ENCODE measurements at regions not wholly inside any gene's neighbourhood (a gene's known extent, or its start where the extent isn't known, plus 50 kb on each side); places are given as distances from the start of the nearest gene placed in this dataset.
A peak's percentile ranks its signal among the peaks of the same experiment; 100 is the strongest.

- Histone ChIP-seq H3K4me1 (ENCODE audit: insufficient read depth, low read length) (no peaks in the 10 kb centered on the region), H3K36me3 (ENCODE audit: insufficient read depth, low read length) (no peaks in the 10 kb centered on the region), H3K4me3 (ENCODE audit: low read length) (no peak overlapping the region), H3K27me3 (ENCODE audit: insufficient read depth, low read length, poor library complexity, severe bottlenecking) (no peaks in the 10 kb centered on the region), H3K9me3 (ENCODE audit: low read length) (no peaks in the 10 kb centered on the region), H3K27ac (ENCODE audit: low read depth, low read length) (no peak overlapping the region)
- Mint-ChIP-seq H3K27ac (peak overlapping the region in 1 of 8 donors; percentile 3), H3K4me1 (peaks cover 1 to 10% (median 5%) of the 10 kb centered on the region in 3 donors), H3K27me3 (peaks cover 0 to 3% of the 10 kb centered on the region in 2 donors), H3K36me3 (no peaks in the 10 kb centered on the region), H3K4me3 (no peak overlapping the region), H3K9me3 (no peaks in the 10 kb centered on the region)
- DNase-seq, result no peak
- CTCF ChIA-PET, result no interaction called here
- POLR2A ChIA-PET, result no interaction called here
These were observed 143.6 kb upstream of the KLF6 start for GRCh38 chr10:3928569-3928968.

GRCh38 chr10:3928078-3928477 lies 143.1 kb upstream of the KLF6 start:
- CTCF ChIA-PET, result no interaction called here
- Histone ChIP-seq H3K4me1 (ENCODE audit: insufficient read depth, low read length) (no peaks in the 10 kb centered on the region), H3K36me3 (ENCODE audit: insufficient read depth, low read length) (no peaks in the 10 kb centered on the region), H3K27me3 (ENCODE audit: insufficient read depth, low read length, poor library complexity, severe bottlenecking) (no peaks in the 10 kb centered on the region), H3K4me3 (ENCODE audit: low read length) (no peak overlapping the region), H3K27ac (ENCODE audit: low read depth, low read length) (no peak overlapping the region), H3K9me3 (ENCODE audit: low read length) (no peaks in the 10 kb centered on the region)
- POLR2A ChIA-PET, result interaction anchor here (0.6 kb wide), 1 partner anchor 21 kb away, joined by 7 read pairs; no protein-coding TSS in a partner anchor
- Mint-ChIP-seq H3K4me3 (no peak overlapping the region), H3K27me3 (peaks cover 0 to 3% of the 10 kb centered on the region in 2 donors), H3K4me1 (peaks cover under 1 to 10% (median 4%) of the 10 kb centered on the region in 3 donors), H3K27ac (no peak overlapping the region), H3K9me3 (no peaks in the 10 kb centered on the region), H3K36me3 (no peaks in the 10 kb centered on the region)
- DNase-seq, result no peak

- no peaks in the 10 kb centered on the region for H3K36me3 ChIP-seq (ENCODE audit: insufficient read depth, low read length)
- no peaks in the 10 kb centered on the region for H3K9me3 ChIP-seq (ENCODE audit: low read length)
- Mint-ChIP-seq H3K9me3 (no peaks in the 10 kb centered on the region), H3K4me1 (peaks cover 0 to 10% (median 4%) of the 10 kb centered on the region in 3 donors), H3K36me3 (no peaks in the 10 kb centered on the region), H3K27me3 (peaks cover 0 to 3% of the 10 kb centered on the region in 2 donors), H3K4me3 (no peak overlapping the region), H3K27ac (peak overlapping the region in 1 of 8 donors; percentile 63)
- CTCF ChIA-PET, result no interaction called here
- DNase-seq, result no peak
- H3K27ac ChIP-seq (ENCODE audit: low read depth, low read length), result peak overlapping the region; percentile 26
- POLR2A ChIA-PET, result no interaction called here
- no peaks in the 10 kb centered on the region for H3K27me3 ChIP-seq (ENCODE audit: insufficient read depth, low read length, poor library complexity, severe bottlenecking)
- no peak overlapping the region for H3K4me3 ChIP-seq (ENCODE audit: low read length)
- no peaks in the 10 kb centered on the region for H3K4me1 ChIP-seq (ENCODE audit: insufficient read depth, low read length)
These were observed 141.9 kb upstream of the KLF6 start for GRCh38 chr10:3926675-3927525.

DNA sequence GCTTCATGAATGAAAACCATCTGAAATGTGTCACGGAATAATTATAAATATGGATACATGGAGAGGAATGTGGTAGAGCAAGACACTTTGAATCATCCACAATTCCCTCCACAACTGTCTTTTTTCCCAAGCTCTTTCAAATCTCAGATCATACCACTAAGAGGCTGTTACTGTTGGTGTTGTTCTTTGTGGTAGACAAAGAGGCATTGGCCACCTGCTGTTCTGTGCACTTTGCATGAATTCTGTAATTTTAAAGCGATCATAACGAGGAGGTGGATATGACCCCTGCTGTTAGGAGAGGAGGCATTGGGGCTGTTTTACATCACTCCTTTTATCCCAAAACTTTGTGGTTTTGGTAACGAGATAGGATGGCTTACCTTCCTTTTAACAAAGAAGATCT lies 141.2 kb upstream of the KLF6 start:
- ChIA-PET POLR2A (no interaction called here), CTCF (no interaction called here)
- Histone ChIP-seq H3K27me3 (ENCODE audit: insufficient read depth, low read length, poor library complexity, severe bottlenecking) (no peaks in the 10 kb centered on the region), H3K9me3 (ENCODE audit: low read length) (no peaks in the 10 kb centered on the region), H3K36me3 (ENCODE audit: insufficient read depth, low read length) (no peaks in the 10 kb centered on the region), H3K4me3 (ENCODE audit: low read length) (no peak overlapping the region), H3K27ac (ENCODE audit: low read depth, low read length) (peak overlapping the region; percentile 26), H3K4me1 (ENCODE audit: insufficient read depth, low read length) (no peaks in the 10 kb centered on the region)
- Mint-ChIP-seq H3K9me3 (no peaks in the 10 kb centered on the region), H3K4me1 (peaks cover 0 to 5% (median 4%) of the 10 kb centered on the region in 3 donors), H3K36me3 (no peaks in the 10 kb centered on the region), H3K27me3 (peaks cover 0 to 3% of the 10 kb centered on the region in 2 donors), H3K4me3 (no peak overlapping the region), H3K27ac (no peak overlapping the region)
- no peak for DNase-seq

- CTCF ChIA-PET, result no interaction called here
- POLR2A ChIA-PET, result no interaction called here
- no peak for DNase-seq
- H3K27ac Mint-ChIP-seq, result no peak overlapping the region
- Histone ChIP-seq H3K4me3 (ENCODE audit: low read length) (no peak overlapping the region), H3K27me3 (ENCODE audit: insufficient read depth, low read length, poor library complexity, severe bottlenecking) (no peaks in the 10 kb centered on the region), H3K4me1 (ENCODE audit: insufficient read depth, low read length) (no peaks in the 10 kb centered on the region), H3K36me3 (ENCODE audit: insufficient read depth, low read length) (no peaks in the 10 kb centered on the region), H3K27ac (ENCODE audit: low read depth, low read length) (no peak overlapping the region), H3K9me3 (ENCODE audit: low read length) (no peaks in the 10 kb centered on the region)
- H3K4me1 Mint-ChIP-seq, result peaks cover 1 to 8% (median 8%) of the 10 kb centered on the region in 3 donors
- H3K4me3 Mint-ChIP-seq, result no peak overlapping the region
- no peaks in the 10 kb centered on the region for H3K9me3 Mint-ChIP-seq
- H3K27me3 Mint-ChIP-seq, result peaks cover 0 to 3% of the 10 kb centered on the region in 2 donors
- H3K36me3 Mint-ChIP-seq, result no peaks in the 10 kb centered on the region
These were observed 140.2 kb upstream of the KLF6 start for GRCh38 chr10:3925184-3925583.

- POLR2A ChIA-PET, result interaction anchor here (0.7 kb wide), 1 partner anchor 55 kb away, joined by 3 read pairs; no protein-coding TSS in a partner anchor
- H3K9me3 ChIP-seq (ENCODE audit: low read length), result no peaks in the 10 kb centered on the region
- H3K4me3 ChIP-seq (ENCODE audit: low read length), result no peak overlapping the region
- no peak for DNase-seq
- Mint-ChIP-seq H3K4me1 (peaks cover 1 to 14% (median 8%) of the 10 kb centered on the region in 3 donors), H3K27me3 (peaks cover 0 to 3% of the 10 kb centered on the region in 2 donors), H3K36me3 (no peaks in the 10 kb centered on the region), H3K4me3 (no peak overlapping the region), H3K9me3 (no peaks in the 10 kb centered on the region), H3K27ac (peak overlapping the region in 1 of 8 donors; percentile 78)
- no peaks in the 10 kb centered on the region for H3K27me3 ChIP-seq (ENCODE audit: insufficient read depth, low read length, poor library complexity, severe bottlenecking)
- CTCF ChIA-PET, result interaction anchor here (0.7 kb wide), 1 partner anchor 357 kb away, joined by 3 read pairs; no protein-coding TSS in a partner anchor
- H3K36me3 ChIP-seq (ENCODE audit: insufficient read depth, low read length), result no peaks in the 10 kb centered on the region
- H3K4me1 ChIP-seq (ENCODE audit: insufficient read depth, low read length), result no peaks in the 10 kb centered on the region
- H3K27ac ChIP-seq (ENCODE audit: low read depth, low read length), result no peak overlapping the region
These were observed 139.3 kb upstream of the KLF6 start for GRCh38 chr10:3924344-3924743.

- Mint-ChIP-seq H3K4me3 (no peak overlapping the region), H3K27me3 (peaks cover 0 to 5% of the 10 kb centered on the region in 2 donors), H3K9me3 (peaks cover 0 to 5% (median 0%) of the 10 kb centered on the region in 5 donors), H3K4me1 (peaks cover 1 to 14% (median 8%) of the 10 kb centered on the region in 3 donors), H3K36me3 (peaks cover 0 to 4% (median 2%) of the 10 kb centered on the region in 3 donors), H3K27ac (no peak overlapping the region)
- Histone ChIP-seq H3K4me1 (ENCODE audit: insufficient read depth, low read length) (no peaks in the 10 kb centered on the region), H3K9me3 (ENCODE audit: low read length) (no peaks in the 10 kb centered on the region), H3K27ac (ENCODE audit: low read depth, low read length) (no peak overlapping the region), H3K36me3 (ENCODE audit: insufficient read depth, low read length) (no peaks in the 10 kb centered on the region), H3K4me3 (ENCODE audit: low read length) (no peak overlapping the region), H3K27me3 (ENCODE audit: insufficient read depth, low read length, poor library complexity, severe bottlenecking) (no peaks in the 10 kb centered on the region)
- DNase-seq, result no peak
- POLR2A ChIA-PET, result no interaction called here
- CTCF ChIA-PET, result no interaction called here
These were observed 138.0 kb upstream of the KLF6 start for GRCh38 chr10:3923033-3923432.

GRCh38 chr10:3919709-3920308 lies 134.8 kb upstream of the KLF6 start:
- peaks cover 0 to 4% (median 2%) of the 10 kb centered on the region in 3 donors for H3K36me3 Mint-ChIP-seq
- H3K4me1 ChIP-seq (ENCODE audit: insufficient read depth, low read length), result no peaks in the 10 kb centered on the region
- H3K9me3 ChIP-seq (ENCODE audit: low read length), result no peaks in the 10 kb centered on the region
- H3K36me3 ChIP-seq (ENCODE audit: insufficient read depth, low read length), result no peaks in the 10 kb centered on the region
- no peaks in the 10 kb centered on the region for H3K27me3 ChIP-seq (ENCODE audit: insufficient read depth, low read length, poor library complexity, severe bottlenecking)
- peaks cover 0 to 3% of the 10 kb centered on the region in 2 donors for H3K27me3 Mint-ChIP-seq
- CTCF ChIA-PET, result no interaction called here
- no peak overlapping the region for H3K27ac ChIP-seq (ENCODE audit: low read depth, low read length)
- H3K9me3 Mint-ChIP-seq, result peaks cover 0 to 8% (median 0%) of the 10 kb centered on the region in 5 donors
- H3K4me3 ChIP-seq (ENCODE audit: low read length), result no peak overlapping the region
- H3K4me1 Mint-ChIP-seq, result peaks cover 3 to 13% (median 4%) of the 10 kb centered on the region in 3 donors
- H3K4me3 Mint-ChIP-seq, result no peak overlapping the region
- no peak for DNase-seq
- POLR2A ChIA-PET, result interaction anchor here (0.5 kb wide), 1 partner anchor 143 kb away, joined by 3 read pairs; no protein-coding TSS in a partner anchor
- peak overlapping the region in 1 of 8 donors; percentile 47 for H3K27ac Mint-ChIP-seq

Measured in CD8-positive, alpha-beta memory T cell (primary cell).